Ectodermal cell (in vitro differentiated cells): ENCODE measurements at regions not wholly inside any gene's neighbourhood (a gene's known extent, or its start where the extent isn't known, plus 50 kb on each side); places are given as distances from the start of the nearest gene placed in this dataset.

Experiments
- H3K27ac ChIP-seq: 2 replicates; pipeline ENCODE4 v1.7.0; 2013; ENCODE audit warnings: mild to moderate bottlenecking, low read depth, low read length; ENCODE audit not compliant: insufficient read depth, poor library complexity, severe bottlenecking
- H3K27me3 ChIP-seq: 2 replicates; pipeline ENCODE4 v1.7.0; 2013; ENCODE audit warnings: mild to moderate bottlenecking, low read length; ENCODE audit not compliant: insufficient read depth, control insufficient read depth, poor library complexity, severe bottlenecking
- H3K36me3 ChIP-seq: one replicate; pipeline ENCODE4 v1.7.0; 2013; ENCODE audit warnings: low read length; ENCODE audit not compliant: control insufficient read depth, insufficient read depth
- H3K4me1 ChIP-seq: one replicate; pipeline ENCODE4 v1.7.0; 2013; ENCODE audit warnings: low read length; ENCODE audit not compliant: control insufficient read depth, insufficient read depth
- H3K4me3 ChIP-seq: 2 replicates; pipeline ENCODE4 v1.7.0; 2013; ENCODE audit warnings: low read depth, low read length, control low read depth; ENCODE audit not compliant: insufficient read depth
- H3K9me3 ChIP-seq: 2 replicates; pipeline ENCODE4 v1.7.0; 2013; ENCODE audit warnings: mild to moderate bottlenecking, low read length, moderate library complexity; ENCODE audit not compliant: control insufficient read depth
- WGBS, 2 experiments: methylation state at CpG; one replicate each; pipeline ENCODE4 v1.1.7; 2013; ENCODE audit warnings: missing lambda C conversion rate in 2 of 2; 5-methylcytosine and 5-hydroxymethylcytosine counted together

DNA sequence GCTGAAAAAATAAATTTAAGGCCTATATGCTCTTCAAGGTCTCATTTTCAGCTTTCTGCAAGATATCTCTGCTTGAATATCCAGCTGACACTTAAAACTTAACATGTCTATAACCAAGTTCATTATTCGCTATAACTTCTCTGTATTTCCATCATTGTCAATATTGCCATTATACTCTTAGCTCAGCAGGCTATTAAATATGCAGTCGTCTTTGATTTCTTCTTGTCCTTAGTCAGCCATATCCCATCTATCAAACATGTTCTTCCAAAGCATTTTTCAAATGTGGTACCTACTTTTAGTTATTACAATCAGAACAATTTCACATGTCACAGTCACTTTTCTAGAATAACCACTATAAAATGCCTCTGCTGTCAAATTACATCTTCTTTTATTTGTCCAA is 1364.1 kb downstream of the ARAP2 start:
- Histone ChIP-seq H3K9me3 (no peaks in the 10 kb centered on the region), H3K27ac (no peak overlapping the region), H3K4me3 (no peak overlapping the region), H3K27me3 (no peaks in the 10 kb centered on the region), H3K4me1 (no peaks in the 10 kb centered on the region), H3K36me3 (no peaks in the 10 kb centered on the region)
- 66 to 71% methylated on average over 2 of the region's 2 CpGs for WGBS, 2 experiments

DNA sequence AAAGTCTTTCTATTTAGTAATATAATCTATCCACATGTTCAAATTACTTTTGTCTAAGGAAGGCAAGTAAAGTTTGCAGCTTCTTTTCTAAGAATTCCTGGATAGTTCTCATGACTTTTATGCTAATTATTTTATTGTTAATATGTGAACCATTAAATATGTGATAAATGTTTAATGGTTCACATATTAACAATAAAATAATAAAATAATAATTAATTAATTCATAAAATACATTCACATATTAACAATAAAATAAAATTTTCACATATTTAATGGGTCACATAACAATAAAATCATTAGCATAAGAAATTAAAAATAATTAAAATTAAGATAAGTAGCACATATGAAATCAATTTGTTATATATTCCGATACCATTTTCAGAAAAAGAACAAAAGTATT is 1352.4 kb downstream of the ARAP2 start:
- H3K36me3 ChIP-seq, result no peaks in the 10 kb centered on the region
- no CpG with 5 or more reads among the region's 1 CpG for WGBS, 2 experiments
- H3K4me1 ChIP-seq, result no peaks in the 10 kb centered on the region
- H3K4me3 ChIP-seq, result no peak overlapping the region
- H3K27ac ChIP-seq, result no peak overlapping the region
- H3K27me3 ChIP-seq, result no peaks in the 10 kb centered on the region
- H3K9me3 ChIP-seq, result peaks cover 2% of the 10 kb centered on the region

DNA sequence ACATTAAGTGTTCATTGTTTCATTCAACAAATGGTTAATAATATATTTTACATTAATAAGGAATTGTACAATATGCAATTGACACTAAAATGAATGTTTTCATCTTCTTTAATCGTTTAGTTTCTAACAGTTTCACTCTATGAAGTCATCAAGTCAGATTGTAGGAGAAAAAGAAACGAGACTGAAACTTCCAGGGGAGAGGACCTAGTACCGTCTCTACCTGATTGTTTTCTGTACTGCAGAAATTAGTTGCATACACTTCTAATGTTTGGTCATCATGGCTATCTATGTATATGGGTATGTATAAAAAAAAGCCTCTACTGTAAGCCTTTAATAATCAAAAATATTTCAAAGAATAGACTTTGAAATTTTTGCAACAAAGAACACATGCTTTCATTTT is 1350.9 kb downstream of the ARAP2 start:
- Histone ChIP-seq H3K4me1 (no peaks in the 10 kb centered on the region), H3K27ac (no peak overlapping the region), H3K4me3 (no peak overlapping the region), H3K36me3 (no peaks in the 10 kb centered on the region), H3K9me3 (peaks cover 2% of the 10 kb centered on the region), H3K27me3 (no peaks in the 10 kb centered on the region)
- 93 to 97% methylated on average over 2 to 3 of the region's 3 CpGs for WGBS, 2 experiments

DNA sequence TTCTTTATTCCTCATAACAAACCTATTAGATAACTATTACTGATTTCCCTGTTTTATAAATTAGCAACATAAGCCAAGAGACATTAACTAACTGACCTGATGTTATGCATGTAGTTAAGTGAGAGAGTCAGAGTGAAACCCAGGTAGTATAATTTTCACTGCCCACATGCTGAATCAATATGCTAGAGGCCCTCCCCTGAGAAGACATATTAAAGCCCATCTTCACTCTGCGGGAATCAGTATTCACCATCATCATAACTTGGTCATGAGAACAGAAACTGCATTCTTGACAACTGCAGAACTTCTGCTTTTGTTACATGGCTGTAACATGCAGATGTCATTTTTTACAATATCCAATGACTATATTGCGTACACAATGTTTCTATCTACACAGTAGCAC is 1324.3 kb downstream of the ARAP2 start:
- no peaks in the 10 kb centered on the region for H3K27me3 ChIP-seq
- no peaks in the 10 kb centered on the region for H3K36me3 ChIP-seq
- H3K9me3 ChIP-seq, result no peaks in the 10 kb centered on the region
- WGBS, 2 experiments, result 93 to 96% methylated on average over 2 of the region's 2 CpGs
- no peak overlapping the region for H3K4me3 ChIP-seq
- no peak overlapping the region for H3K27ac ChIP-seq
- no peaks in the 10 kb centered on the region for H3K4me1 ChIP-seq

DNA sequence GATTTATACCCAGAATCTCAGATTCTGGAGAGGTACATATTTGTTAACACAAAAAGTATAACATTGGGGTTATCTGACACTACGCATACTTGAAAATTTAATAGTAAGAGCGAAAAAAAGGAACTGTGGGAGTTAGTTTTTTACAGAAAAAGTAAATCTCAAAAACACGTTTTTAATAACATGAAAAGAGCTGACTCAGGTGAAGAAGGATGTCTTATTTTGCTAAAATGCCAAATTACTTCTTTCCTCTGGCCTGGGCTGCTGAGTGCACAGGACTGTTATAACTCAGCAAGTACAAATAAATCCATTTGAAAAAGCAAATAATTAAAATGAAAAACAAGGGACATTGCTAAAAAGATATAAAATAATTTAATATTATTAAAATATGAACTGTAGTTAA is 1322.9 kb downstream of the ARAP2 start:
- H3K4me3 ChIP-seq, result no peak overlapping the region
- no peaks in the 10 kb centered on the region for H3K36me3 ChIP-seq
- H3K4me1 ChIP-seq, result no peaks in the 10 kb centered on the region
- no peak overlapping the region for H3K27ac ChIP-seq
- no peaks in the 10 kb centered on the region for H3K27me3 ChIP-seq
- no peaks in the 10 kb centered on the region for H3K9me3 ChIP-seq
- 90 to 100% methylated on average over 1 to 3 of the region's 3 CpGs for WGBS, 2 experiments

DNA sequence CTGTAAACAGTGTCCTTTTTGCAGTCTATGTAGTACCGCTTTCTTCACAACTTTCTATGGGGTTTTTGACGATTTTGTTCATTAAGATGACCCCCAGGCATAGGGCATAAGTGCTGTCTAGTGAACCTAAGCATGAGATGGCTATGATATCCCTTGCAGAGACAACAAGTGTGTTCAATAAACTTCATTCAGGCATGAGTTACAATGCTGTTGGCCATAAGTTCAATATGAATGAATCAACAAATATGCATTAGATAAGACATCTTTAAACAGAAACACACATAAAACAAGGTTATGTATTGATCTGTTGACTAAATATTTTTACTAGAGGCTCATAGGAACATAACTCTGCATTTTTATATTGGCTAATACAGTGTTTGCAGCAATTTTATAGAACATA is 1322.0 kb downstream of the ARAP2 start:
- WGBS, 2 experiments, result 93 to 100% methylated on average over 2 of the region's 2 CpGs
- Histone ChIP-seq H3K27ac (no peak overlapping the region), H3K9me3 (no peaks in the 10 kb centered on the region), H3K4me1 (no peaks in the 10 kb centered on the region), H3K27me3 (no peaks in the 10 kb centered on the region), H3K4me3 (no peak overlapping the region), H3K36me3 (no peaks in the 10 kb centered on the region)

DNA sequence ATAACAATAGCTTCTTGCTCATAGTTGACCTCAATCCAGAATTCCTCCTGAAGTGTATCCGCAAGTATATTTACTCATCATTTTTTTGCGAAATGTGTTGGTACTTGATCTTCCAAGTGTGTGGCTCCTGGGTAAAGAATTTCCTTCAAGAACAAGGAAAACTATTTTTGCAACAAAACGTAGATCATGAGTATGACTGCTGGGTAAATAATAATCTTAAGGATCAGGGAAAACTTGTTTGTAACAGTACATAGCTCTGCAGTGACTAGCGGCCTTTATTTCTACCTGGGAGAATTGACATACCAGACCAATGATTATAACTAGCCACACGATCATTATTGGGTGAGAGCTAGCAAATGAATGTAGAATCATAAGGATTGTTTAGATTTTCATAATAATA is 1311.7 kb downstream of the ARAP2 start:
- no peaks in the 10 kb centered on the region for H3K9me3 ChIP-seq
- H3K27me3 ChIP-seq, result no peaks in the 10 kb centered on the region
- no peaks in the 10 kb centered on the region for H3K4me1 ChIP-seq
- WGBS, 2 experiments, result 94 to 97% methylated on average over 4 of the region's 5 CpGs
- no peak overlapping the region for H3K27ac ChIP-seq
- H3K36me3 ChIP-seq, result no peaks in the 10 kb centered on the region
- H3K4me3 ChIP-seq, result no peak overlapping the region

DNA sequence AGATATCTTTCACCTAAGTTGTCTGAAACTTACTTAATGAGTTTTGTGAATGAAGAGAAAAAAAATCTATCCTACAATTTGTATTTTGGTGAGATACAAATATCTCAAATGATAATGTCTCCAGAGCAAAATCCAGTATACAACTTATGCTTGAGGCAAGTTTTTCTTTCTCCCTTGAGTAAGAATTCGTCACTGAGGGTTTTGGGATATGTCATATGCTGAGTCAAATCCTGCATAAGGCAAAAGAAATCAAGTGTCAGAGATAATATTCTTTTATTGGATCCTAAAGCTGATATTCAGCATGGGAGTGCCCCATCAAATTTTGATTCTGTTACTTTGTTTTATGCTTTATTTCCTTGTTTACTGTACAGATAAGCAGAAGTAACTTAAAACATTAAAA is 1308.6 kb downstream of the ARAP2 start:
- Histone ChIP-seq H3K4me1 (no peaks in the 10 kb centered on the region), H3K4me3 (no peak overlapping the region), H3K27ac (no peak overlapping the region), H3K36me3 (no peaks in the 10 kb centered on the region), H3K9me3 (no peaks in the 10 kb centered on the region), H3K27me3 (no peaks in the 10 kb centered on the region)
- 88 to 100% methylated on average over 1 of the region's 1 CpG for WGBS, 2 experiments

DNA sequence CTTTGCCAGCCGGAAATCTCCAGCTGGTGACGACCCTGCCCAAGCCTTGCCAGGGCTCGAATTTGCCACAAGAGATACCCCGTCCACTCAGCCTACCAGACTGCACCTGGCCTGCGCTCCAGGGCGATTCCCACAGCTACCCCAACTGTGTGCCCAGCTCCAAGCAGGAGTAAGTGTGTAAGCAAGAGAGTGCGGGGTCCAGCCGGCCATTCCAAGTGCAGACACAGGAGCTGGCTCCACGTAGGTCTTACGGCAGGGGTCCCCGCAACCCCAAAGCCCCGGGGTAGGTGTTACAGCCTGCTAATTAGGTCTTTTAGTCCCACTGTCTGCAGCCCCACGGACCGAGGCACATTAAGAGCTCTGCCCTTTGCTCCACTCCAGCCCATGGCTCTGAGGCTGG is 1305.2 kb downstream of the ARAP2 start:
- Histone ChIP-seq H3K9me3 (no peaks in the 10 kb centered on the region), H3K27ac (no peak overlapping the region), H3K4me1 (no peaks in the 10 kb centered on the region), H3K4me3 (no peak overlapping the region), H3K27me3 (no peaks in the 10 kb centered on the region), H3K36me3 (no peaks in the 10 kb centered on the region)
- WGBS, 2 experiments, result 94 to 95% methylated on average over 14 of the region's 14 CpGs

DNA sequence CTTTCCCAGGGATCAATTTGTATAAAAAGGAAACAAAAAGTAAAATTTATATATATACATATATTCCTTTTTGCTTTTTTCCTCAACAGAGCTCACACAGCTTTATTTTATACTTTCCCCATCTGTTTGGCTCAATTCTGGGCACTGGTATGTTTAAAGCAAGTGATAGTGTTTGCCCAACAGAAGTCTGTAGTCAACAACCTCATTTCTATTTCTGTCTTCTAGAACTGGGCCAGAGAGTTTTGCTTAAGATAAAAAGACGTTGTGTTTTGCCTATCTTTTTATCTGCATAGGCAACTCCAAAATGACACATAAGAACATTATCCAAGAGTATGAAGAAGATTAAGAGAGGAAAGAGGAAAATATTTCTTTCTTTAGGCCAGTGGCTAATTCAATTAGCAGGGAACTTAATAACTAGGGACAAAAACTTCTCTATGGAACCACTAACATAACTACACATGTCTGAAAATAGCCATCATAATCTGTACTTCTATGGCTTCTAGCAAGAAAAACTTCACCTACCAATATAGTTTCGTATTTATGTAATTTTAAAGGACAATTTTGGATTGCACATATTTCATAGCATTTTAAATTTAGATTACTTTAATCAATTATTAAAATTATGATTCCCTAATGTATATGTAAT is 1300.5 kb downstream of the ARAP2 start:
- Histone ChIP-seq H3K27me3 (no peaks in the 10 kb centered on the region), H3K4me3 (no peak overlapping the region), H3K9me3 (no peaks in the 10 kb centered on the region), H3K36me3 (no peaks in the 10 kb centered on the region), H3K27ac (no peak overlapping the region), H3K4me1 (no peaks in the 10 kb centered on the region)
- 80% methylated on average over 1 of the region's 2 CpGs; no CpG with 5 or more reads in 1 of the 2 experiments for WGBS, 2 experiments

DNA sequence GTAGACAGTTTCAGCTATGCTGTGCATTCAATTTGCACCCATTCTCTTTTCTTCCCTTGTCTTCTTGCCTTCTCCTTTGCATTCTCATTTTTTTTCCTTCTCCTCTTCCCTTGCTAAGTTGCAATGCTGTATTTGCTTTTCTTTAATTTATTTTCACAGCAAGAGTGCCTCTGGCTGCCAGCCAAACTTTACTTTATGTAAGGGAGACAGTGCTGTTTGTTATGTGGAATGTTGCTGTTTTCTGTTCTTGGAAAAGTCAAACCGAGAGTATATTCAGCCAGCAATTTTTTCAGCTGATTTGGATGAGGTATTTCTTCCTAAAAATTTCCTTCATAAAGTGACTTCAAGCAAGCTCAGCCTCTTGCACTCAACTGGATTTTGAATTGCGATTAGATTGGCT is 1293.4 kb downstream of the ARAP2 start:
- no peaks in the 10 kb centered on the region for H3K36me3 ChIP-seq
- no peaks in the 10 kb centered on the region for H3K9me3 ChIP-seq
- H3K4me3 ChIP-seq, result no peak overlapping the region
- 85 to 96% methylated on average over 2 of the region's 2 CpGs for WGBS, 2 experiments
- H3K27me3 ChIP-seq, result no peaks in the 10 kb centered on the region
- H3K4me1 ChIP-seq, result no peaks in the 10 kb centered on the region
- H3K27ac ChIP-seq, result no peak overlapping the region
